Body of pancreas (tissue), 4 donors: ENCODE measurements at regions not wholly inside any gene's neighbourhood (a gene's known extent, or its start where the extent isn't known, plus 50 kb on each side); places are given as distances from the start of the nearest gene placed in this dataset.
"Not testable (repeated sequence)": the region's sequence is repeated elsewhere in the genome, so short reads cannot be mapped to it uniquely, and the experiment has no call there.

Source experiments
- ATAC-seq: fragments of 150-250 bp; one replicate; pipeline ENCODE4 v1.9.1; 2016
- DNase-seq, 4 donors: peaks; one replicate each; pipeline ENCODE4 v3.0.0-alpha.2; 2019
- H3K27ac ChIP-seq, 4 donors: fragments of 200-600 bp; sonication (generic); 1 replicate in 3 of 4; 2 replicates in 1 of 4; pipeline versions ENCODE4 v1.5.1 to v1.6.1; 2016 to 2019; ENCODE audit warnings: mild to moderate bottlenecking in 1 of 4, mixed read lengths in 1 of 4, moderate library complexity in 1 of 4
- H3K27me3 ChIP-seq, 2 donors: fragments of 200-600 bp; sonication (generic); one replicate each; pipeline ENCODE4 v1.6.0; 2016; ENCODE audit warnings: mild to moderate bottlenecking in 1 of 2
- H3K36me3 ChIP-seq, 2 donors: fragments of 200-600 bp; sonication (generic); replicated peaks in 1 of 2; 2 replicates each; pipeline ENCODE4 v1.5.1; 2016; ENCODE audit warnings: low read depth in 2 of 2; ENCODE audit not compliant: insufficient read depth in 1 of 2
- H3K4me1 ChIP-seq: fragments of 200-600 bp; sonication (generic); one replicate; pipeline ENCODE4 v1.6.0; 2016
- H3K4me3 ChIP-seq, 2 donors: fragments of 200-600 bp; sonication (generic); 1 replicate in 1 of 2; 2 replicates in 1 of 2; pipeline ENCODE4 v1.5.1; 2016 to 2019
- H3K9me3 ChIP-seq, 3 donors: fragments of 200-600 bp; sonication (generic); 1 replicate in 2 of 3; 2 replicates in 1 of 3; pipeline ENCODE4 v1.5.1; 2016
- POLR2A ChIP-seq, 3 donors: fragments of 450-650 bp; IDR thresholded peaks; one replicate each; pipeline ENCODE4 v1.6.1; 2016; ENCODE audit warnings: antibody characterized with exemption in 3 of 3, mild to moderate bottlenecking in 2 of 3
- WGBS, 2 donors: methylation state at CpG; one replicate each; pipeline ENCODE4 v1.1.5; 2017; 5-methylcytosine and 5-hydroxymethylcytosine counted together
- intact Hi-C: fragments of 100-400 bp; cut with DNase I; formaldehyde crosslinking; loops from one replicate; pipeline ENCODE4 v1.15.1; 2023
- TF ChIP-seq, protein P1 (sequence below), 7 experiments: fragments of 450-650 bp in 4 of 7; fragments of 200-600 bp in 3 of 7; sonication (generic) in 3 of 7; IDR thresholded peaks; one replicate each; pipeline ENCODE4 v1.5.1; 2016 to 2019; ENCODE audit warnings: antibody characterized with exemption in 7 of 7

DNA sequence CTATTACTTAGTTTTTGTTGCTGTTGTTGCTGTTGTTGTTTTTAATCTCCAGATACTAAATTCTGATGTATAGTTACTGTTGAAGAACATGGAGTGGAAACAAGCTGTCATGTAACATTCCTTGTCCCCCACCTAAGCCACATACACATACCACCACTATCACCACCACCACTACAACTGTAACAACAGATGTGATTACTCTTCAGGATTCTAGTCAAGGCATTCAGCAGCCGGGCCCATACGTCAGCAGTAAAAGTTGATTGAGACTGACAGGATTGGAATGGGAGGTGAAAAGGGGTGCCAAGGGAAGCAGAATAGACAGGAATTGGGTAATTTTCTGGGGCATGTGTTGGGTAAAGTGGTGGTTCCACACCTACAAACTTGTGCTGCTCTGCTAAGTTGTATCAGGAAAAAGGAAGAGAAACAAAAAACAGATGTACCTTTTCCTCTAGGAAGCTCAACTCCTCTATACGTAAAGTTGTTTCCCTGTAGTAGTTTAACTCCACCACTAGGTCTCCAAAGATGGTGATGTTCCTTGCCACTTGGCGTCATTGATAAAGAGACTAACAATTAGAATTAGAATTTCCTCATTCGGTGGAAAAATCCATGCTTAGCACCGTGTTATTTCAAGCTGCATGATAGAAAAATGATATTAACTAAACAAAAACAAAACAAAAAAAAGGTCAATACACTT lies 138.6 kb downstream of the ARRDC3 start:
- intact Hi-C loops: no loop called here
- TF ChIP-seq POLR2A (IDR thresholded peaks at IDR 0.05): no peak
- TF ChIP-seq, protein P1, sequence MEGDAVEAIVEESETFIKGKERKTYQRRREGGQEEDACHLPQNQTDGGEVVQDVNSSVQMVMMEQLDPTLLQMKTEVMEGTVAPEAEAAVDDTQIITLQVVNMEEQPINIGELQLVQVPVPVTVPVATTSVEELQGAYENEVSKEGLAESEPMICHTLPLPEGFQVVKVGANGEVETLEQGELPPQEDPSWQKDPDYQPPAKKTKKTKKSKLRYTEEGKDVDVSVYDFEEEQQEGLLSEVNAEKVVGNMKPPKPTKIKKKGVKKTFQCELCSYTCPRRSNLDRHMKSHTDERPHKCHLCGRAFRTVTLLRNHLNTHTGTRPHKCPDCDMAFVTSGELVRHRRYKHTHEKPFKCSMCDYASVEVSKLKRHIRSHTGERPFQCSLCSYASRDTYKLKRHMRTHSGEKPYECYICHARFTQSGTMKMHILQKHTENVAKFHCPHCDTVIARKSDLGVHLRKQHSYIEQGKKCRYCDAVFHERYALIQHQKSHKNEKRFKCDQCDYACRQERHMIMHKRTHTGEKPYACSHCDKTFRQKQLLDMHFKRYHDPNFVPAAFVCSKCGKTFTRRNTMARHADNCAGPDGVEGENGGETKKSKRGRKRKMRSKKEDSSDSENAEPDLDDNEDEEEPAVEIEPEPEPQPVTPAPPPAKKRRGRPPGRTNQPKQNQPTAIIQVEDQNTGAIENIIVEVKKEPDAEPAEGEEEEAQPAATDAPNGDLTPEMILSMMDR (IDR thresholded peaks at IDR 0.05): no peak
- H3K27me3 ChIP-seq: no peaks in the 10 kb centered on the region
- no peak for ATAC-seq
- no peak overlapping the region for H3K4me3 ChIP-seq
- no peaks in the 10 kb centered on the region for H3K9me3 ChIP-seq
- no peak overlapping the region for H3K27ac ChIP-seq
- 80 to 85% methylated on average over 6 of the region's 6 CpGs for WGBS, 2 donors
- H3K4me1 ChIP-seq: no peaks in the 10 kb centered on the region
- no peak for DNase-seq
- H3K36me3 ChIP-seq: no peaks in the 10 kb centered on the region

DNA sequence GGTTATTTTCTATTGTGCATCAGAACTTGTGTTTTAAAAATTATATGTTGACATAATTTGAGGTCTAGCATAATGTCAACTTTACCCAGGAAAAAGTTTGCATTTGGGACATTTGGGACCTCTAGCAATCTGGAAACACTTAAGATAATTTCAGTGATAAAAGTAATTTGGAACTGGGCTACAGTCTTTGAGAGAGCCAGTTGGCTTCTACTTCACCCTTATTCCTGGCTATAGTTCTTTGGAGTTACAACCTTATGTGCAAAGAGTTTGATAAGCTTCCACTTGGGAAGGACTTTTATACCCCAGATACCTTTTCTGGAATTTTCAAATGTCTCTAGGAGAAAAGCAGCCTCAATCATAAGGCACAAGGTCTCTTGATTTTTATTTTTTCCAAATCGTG lies 139.3 kb downstream of the ARRDC3 start:
- H3K27ac ChIP-seq: no peak overlapping the region
- no peaks in the 10 kb centered on the region for H3K36me3 ChIP-seq
- intact Hi-C loops: no loop called here
- no peak overlapping the region for H3K4me3 ChIP-seq
- DNase-seq: no peak
- TF ChIP-seq, protein P1 (IDR thresholded peaks at IDR 0.05): no peak
- no peak for TF ChIP-seq POLR2A (IDR thresholded peaks at IDR 0.05)
- H3K4me1 ChIP-seq: no peaks in the 10 kb centered on the region
- no peak for ATAC-seq
- H3K27me3 ChIP-seq: no peaks in the 10 kb centered on the region
- H3K9me3 ChIP-seq: no peaks in the 10 kb centered on the region
- WGBS, 2 donors: 81 to 83% methylated on average over 1 of the region's 1 CpG

DNA sequence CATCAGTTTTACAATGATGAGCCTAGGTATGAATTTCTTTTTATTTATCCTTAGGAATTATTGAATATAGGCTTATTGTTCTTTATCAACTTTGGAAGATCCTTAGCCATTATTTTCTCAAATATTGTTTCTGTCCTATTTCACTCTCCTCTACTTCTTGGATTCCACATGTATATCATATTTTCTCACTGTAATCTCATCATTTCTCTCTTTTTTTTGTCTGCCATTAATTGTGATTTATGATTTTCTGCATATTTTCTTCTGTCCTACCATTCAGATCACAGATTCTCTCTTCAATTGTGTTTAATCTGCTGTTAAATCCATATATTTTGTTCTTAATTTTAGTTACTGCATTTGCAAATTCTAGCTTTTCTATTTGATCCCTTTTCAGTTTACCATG lies 139.8 kb downstream of the ARRDC3 start:
- TF ChIP-seq, protein P1 (IDR thresholded peaks at IDR 0.05): no peak
- TF ChIP-seq POLR2A (IDR thresholded peaks at IDR 0.05): no peak
- Histone ChIP-seq H3K9me3 (no peaks in the 10 kb centered on the region), H3K4me1 (no peaks in the 10 kb centered on the region), H3K27me3 (no peaks in the 10 kb centered on the region), H3K27ac (no peak overlapping the region), H3K4me3 (no peak overlapping the region), H3K36me3 (no peaks in the 10 kb centered on the region)
- intact Hi-C loops: no loop called here
- no peak for ATAC-seq
- no peak for DNase-seq

DNA sequence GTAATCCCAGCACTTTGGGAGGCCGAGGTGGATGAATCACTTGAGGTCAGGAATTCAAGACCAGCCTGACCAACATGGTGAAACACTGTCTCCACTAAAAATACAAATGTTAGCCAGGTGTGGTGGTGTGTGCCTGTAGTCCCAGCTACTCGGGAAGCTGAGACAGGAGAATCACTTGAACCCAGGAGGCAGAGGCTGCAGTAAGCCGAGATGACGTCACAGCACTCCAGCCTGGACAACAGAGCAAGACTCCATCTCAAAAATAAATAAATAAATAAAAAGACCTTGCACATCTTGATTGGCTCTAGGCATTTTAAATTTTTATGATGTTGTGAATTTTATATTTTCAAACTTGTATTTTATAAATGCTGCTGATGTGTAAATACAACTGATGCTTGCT lies 141.7 kb downstream of the ARRDC3 start:
- intact Hi-C loops, ATAC-seq, H3K4me3 ChIP-seq, H3K36me3 ChIP-seq, H3K27ac ChIP-seq, DNase-seq, H3K4me1 ChIP-seq, H3K9me3 ChIP-seq, H3K27me3 ChIP-seq: not testable (repeated sequence)
- 92 to 95% methylated on average over 4 of the region's 4 CpGs for WGBS, 2 donors

DNA sequence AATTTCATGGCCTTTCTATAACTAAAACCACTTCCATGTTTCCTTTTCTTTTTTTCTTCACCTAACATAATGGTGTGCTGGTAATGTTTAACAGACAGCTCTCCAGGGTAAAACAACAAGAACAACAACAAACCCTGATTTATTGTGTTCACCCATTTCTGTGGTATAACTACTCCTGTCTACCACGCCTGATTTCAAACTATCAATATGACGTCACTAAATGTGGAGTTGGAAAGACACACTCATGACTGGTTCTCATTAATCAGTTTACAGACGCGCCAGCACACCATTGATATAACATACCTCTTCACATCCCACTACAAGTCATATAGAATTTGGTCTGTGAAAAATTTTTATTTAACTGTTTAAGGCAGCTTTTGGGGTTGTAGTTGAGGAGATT lies 142.9 kb downstream of the ARRDC3 start:
- WGBS, 2 donors: 89 to 97% methylated on average over 4 of the region's 4 CpGs
- Histone ChIP-seq H3K4me1 (peaks cover 3% of the 10 kb centered on the region), H3K4me3 (no peak overlapping the region), H3K27me3 (no peaks in the 10 kb centered on the region), H3K27ac (no peak overlapping the region), H3K36me3 (no peaks in the 10 kb centered on the region), H3K9me3 (no peaks in the 10 kb centered on the region)
- intact Hi-C loops: no loop called here
- ATAC-seq: no peak
- TF ChIP-seq, protein P1 (IDR thresholded peaks at IDR 0.05): no peak
- no peak for DNase-seq
